LNCaP clone FGC (cell line): ENCODE measurements at regions not wholly inside any gene's neighbourhood (a gene's known extent, or its start where the extent isn't known, plus 50 kb on each side); places are given as distances from the start of the nearest gene placed in this dataset.

Experiments
- DNase-seq: peaks from one replicate; pipeline ENCODE4 v3.0.0-alpha.2; 2011; ENCODE audit warnings: low read depth
- H3K4me3 ChIP-seq: 2 replicates; pipeline ENCODE4 v1.5.1; 2011; ENCODE audit warnings: mild to moderate bottlenecking, low read depth, low read length, control low read depth
- TF ChIP-seq, protein P1 (sequence below): IDR thresholded peaks from 2 replicates; pipeline ENCODE4 v1.5.1; 2012; ENCODE audit warnings: mild to moderate bottlenecking; ENCODE audit not compliant: control insufficient read depth, insufficient read depth; ENCODE audit errors: extremely low read depth

- TF ChIP-seq, protein P1, sequence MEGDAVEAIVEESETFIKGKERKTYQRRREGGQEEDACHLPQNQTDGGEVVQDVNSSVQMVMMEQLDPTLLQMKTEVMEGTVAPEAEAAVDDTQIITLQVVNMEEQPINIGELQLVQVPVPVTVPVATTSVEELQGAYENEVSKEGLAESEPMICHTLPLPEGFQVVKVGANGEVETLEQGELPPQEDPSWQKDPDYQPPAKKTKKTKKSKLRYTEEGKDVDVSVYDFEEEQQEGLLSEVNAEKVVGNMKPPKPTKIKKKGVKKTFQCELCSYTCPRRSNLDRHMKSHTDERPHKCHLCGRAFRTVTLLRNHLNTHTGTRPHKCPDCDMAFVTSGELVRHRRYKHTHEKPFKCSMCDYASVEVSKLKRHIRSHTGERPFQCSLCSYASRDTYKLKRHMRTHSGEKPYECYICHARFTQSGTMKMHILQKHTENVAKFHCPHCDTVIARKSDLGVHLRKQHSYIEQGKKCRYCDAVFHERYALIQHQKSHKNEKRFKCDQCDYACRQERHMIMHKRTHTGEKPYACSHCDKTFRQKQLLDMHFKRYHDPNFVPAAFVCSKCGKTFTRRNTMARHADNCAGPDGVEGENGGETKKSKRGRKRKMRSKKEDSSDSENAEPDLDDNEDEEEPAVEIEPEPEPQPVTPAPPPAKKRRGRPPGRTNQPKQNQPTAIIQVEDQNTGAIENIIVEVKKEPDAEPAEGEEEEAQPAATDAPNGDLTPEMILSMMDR = no peak
- no peak for DNase-seq
- H3K4me3 ChIP-seq = no peak overlapping the region
These were observed 405.6 kb upstream of the PCDH9 start for GRCh38 chr13:67635754-67636153.

- TF ChIP-seq, protein P1 = no peak
- DNase-seq = no peak
These were observed 402.5 kb upstream of the PCDH9 start for GRCh38 chr13:67632590-67632989.

DNA sequence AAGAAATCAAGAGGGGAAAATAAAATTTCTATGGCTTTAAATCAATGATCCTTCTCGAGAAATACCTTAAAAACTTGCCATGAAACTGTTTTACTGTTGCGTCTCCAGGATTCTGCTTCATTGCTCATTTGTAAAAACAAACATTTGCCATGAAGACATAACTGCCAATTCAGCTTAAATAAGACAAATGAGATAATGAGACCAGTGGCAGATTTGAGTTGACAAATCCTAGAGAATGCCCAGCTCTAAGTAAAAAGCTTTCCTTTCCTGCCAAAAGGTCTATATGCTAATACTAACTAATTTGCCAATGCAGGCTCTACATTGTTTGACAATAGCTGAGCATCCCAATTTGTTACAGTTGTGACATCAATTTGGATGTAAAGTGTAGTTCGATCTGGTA, 400.5 kb upstream of the PCDH9 start:
- DNase-seq = no peak
- TF ChIP-seq, protein P1 = no peak

More at GRCh38 chr13:67632590-67632989, 402.5 kb upstream of the PCDH9 start:
- H3K4me3 ChIP-seq = no peak overlapping the region

DNA sequence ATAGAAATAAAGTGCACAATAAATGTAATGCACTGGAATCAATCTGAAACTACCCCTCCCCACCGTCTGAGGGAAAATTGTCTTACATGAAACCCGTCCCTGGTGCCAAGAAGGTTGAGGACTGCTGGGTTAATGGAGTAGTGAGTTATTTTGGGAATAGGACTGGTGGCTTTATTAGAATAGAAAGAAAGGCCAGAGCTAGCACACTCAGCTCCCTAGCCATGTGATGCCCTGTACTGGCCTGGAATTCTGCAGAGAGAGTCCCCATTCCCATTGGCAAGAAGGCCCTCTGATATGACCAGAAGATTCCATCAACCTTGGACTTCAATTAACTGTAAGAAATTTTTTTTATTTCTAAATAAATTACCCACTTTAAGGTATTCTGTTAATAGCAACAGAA, 393.5 kb upstream of the PCDH9 start:
- TF ChIP-seq, protein P1 = no peak
- DNase-seq = no peak
- H3K4me3 ChIP-seq = no peak overlapping the region

More for the DNA sequence above, 400.5 kb upstream of the PCDH9 start:
- no peak overlapping the region for H3K4me3 ChIP-seq

- TF ChIP-seq, protein P1 = no peak
- DNase-seq = no peak
- no peak overlapping the region for H3K4me3 ChIP-seq
These were observed 390.5 kb upstream of the PCDH9 start for GRCh38 chr13:67620665-67621064.

- H3K4me3 ChIP-seq = no peak overlapping the region
- no peak for DNase-seq
- TF ChIP-seq, protein P1 = no peak
These were observed 389.9 kb upstream of the PCDH9 start for GRCh38 chr13:67619995-67620380.

DNA sequence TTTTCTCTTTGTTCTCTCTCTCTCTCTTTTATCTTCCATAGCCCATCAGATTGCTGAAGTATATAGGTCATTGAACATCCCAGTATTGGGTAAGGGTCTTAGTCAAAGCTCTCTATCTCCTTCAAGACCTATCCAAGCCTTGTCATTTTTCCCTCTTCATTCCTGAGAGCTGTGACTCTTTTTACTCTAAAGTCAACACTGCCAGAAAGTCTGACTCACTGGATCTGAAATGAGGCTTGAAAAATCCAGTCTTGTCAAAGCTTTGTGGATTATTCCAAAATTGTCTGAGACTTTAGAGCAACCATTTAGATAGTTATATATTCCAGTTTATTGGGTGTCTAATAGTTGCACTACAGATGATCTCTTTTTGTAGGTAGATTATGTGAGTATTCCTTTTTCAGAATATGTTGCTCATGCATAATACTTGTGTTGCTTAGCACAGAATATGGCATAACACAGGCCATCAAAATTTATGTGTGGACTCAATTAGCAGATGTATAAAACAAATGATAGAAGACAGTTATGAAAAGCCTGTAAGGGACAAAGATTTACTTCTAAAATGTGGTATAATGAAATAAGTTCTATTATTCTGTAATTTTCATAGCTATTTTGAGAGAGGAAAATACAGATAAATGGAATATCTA, 389.3 kb upstream of the PCDH9 start:
- H3K4me3 ChIP-seq = no peak overlapping the region
- TF ChIP-seq, protein P1 = no peak
- DNase-seq = no peak
